ENCODE measurements at regions not wholly inside any gene's neighbourhood (a gene's known extent, or its start where the extent isn't known, plus 50 kb on each side); places are given as distances from the start of the nearest gene placed in this dataset.

DNA sequence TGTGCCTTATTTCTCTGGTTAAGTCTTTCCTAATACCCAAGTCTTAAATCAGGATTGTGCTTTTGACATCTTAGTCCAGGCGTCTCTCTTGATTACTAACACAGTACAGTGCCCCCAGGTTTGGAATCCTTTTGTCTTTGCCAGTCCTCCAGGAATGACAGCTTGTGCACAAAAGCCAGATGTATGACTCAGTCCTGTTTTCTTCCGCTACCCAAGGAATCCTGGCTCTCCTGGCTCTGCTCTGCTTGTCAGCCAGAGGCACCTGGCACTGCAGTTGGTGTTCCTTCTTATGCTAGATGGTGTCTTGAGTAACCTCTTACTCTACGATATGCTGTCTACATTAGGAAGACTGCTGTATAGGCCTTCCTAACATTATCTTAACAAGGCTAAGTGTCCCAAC lies 728.2 kb upstream of the NECTIN3 start:
- TF ChIP-seq, protein P1, sequence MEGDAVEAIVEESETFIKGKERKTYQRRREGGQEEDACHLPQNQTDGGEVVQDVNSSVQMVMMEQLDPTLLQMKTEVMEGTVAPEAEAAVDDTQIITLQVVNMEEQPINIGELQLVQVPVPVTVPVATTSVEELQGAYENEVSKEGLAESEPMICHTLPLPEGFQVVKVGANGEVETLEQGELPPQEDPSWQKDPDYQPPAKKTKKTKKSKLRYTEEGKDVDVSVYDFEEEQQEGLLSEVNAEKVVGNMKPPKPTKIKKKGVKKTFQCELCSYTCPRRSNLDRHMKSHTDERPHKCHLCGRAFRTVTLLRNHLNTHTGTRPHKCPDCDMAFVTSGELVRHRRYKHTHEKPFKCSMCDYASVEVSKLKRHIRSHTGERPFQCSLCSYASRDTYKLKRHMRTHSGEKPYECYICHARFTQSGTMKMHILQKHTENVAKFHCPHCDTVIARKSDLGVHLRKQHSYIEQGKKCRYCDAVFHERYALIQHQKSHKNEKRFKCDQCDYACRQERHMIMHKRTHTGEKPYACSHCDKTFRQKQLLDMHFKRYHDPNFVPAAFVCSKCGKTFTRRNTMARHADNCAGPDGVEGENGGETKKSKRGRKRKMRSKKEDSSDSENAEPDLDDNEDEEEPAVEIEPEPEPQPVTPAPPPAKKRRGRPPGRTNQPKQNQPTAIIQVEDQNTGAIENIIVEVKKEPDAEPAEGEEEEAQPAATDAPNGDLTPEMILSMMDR (conservative IDR thresholded peaks at IDR 0.05) = no peak
- TF ChIP-seq ZFX (IDR thresholded peaks at IDR 0.05) = no peak
